ENCODE measurements at regions not wholly inside any gene's neighbourhood (a gene's known extent, or its start where the extent isn't known, plus 50 kb on each side); places are given as distances from the start of the nearest gene placed in this dataset.
"Not testable (repeated sequence)": the region's sequence is repeated elsewhere in the genome, so short reads cannot be mapped to it uniquely, and the experiment has no call there.

GRCh38 chr2:126989064-126989463 lies 90.4 kb downstream of the TEX51 start:
- DNase-seq; in situ Hi-C loops (cut with MboI; ENCODE audit: low pct_unique_long_range_greater_than_20kb, low sequenced_read_pairs): not testable (repeated sequence)

DNA sequence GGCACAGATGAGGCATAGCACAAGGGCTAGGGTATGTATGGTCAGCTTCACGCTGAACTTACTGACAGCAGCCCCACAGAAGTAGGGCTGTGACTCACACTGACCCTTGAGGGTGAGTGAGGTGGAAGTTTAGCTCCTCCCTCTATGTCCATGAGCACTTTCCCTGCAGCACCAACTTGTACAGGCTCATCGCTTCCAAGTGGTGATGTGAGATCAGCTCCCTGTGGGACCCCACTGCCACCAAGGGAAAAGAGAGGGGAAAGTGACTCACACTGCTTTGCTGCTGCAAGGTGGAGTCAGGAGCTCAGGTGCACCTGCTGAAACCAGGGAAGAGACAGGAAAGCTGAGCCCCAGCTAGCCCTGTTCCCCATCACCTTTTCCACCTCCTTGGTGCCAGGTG lies 91.5 kb downstream of the TEX51 start:
- no peak for DNase-seq
- in situ Hi-C loops (cut with MboI; ENCODE audit: low pct_unique_long_range_greater_than_20kb, low sequenced_read_pairs) = no loop called here

DNA sequence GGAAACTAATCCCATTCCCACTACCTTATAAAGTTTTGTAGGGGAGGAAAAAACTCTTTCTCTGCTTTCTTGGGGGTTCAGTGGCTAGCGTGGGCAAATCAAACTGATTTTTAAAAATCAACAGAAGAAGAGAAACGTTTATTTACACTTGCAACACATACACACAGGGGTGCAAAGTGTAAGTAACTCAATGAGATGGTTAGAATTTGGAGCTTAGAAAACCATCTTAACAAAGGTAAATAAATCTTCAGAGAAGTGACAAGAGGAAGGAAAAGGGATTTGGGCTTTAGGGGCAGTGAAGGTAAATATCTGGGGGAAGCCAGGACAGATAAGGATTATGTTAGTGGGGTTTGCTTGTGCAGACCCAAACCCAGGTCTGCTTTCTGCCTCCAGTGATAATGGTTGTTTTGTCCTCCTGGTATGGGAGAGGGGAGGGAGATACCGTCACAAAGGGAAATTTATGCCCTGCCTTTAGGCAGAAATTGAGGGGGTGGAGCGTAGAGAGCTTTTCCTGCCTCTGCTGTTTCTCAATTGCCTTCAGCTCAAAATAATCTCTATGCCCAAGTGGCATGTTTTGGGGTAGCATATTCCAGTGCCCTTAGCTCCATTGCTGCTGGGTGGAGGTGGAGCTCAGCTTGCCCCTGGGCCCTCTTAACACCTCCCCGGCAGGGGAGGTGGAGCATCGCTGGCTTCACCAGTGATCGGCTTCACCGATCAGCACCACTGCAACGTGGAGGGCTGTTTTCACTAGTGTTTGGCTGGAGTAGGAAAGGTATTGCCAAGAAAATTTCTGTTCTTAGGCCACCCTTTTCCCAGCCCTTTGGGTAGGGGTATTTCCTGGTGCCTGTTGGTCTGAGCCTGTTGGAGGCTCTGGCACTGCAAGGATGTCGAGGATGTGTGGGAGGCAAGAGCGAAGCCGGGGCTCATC lies 92.2 kb downstream of the TEX51 start:
- DNase-seq = no peak
- in situ Hi-C loops (cut with MboI; ENCODE audit: low pct_unique_long_range_greater_than_20kb, low sequenced_read_pairs) = no loop called here

GRCh38 chr2:126994340-126994777 lies 95.7 kb downstream of the TEX51 start:
- in situ Hi-C loops (cut with MboI; ENCODE audit: low pct_unique_long_range_greater_than_20kb, low sequenced_read_pairs) = no loop called here
- DNase-seq = peak; percentile 11

DNA sequence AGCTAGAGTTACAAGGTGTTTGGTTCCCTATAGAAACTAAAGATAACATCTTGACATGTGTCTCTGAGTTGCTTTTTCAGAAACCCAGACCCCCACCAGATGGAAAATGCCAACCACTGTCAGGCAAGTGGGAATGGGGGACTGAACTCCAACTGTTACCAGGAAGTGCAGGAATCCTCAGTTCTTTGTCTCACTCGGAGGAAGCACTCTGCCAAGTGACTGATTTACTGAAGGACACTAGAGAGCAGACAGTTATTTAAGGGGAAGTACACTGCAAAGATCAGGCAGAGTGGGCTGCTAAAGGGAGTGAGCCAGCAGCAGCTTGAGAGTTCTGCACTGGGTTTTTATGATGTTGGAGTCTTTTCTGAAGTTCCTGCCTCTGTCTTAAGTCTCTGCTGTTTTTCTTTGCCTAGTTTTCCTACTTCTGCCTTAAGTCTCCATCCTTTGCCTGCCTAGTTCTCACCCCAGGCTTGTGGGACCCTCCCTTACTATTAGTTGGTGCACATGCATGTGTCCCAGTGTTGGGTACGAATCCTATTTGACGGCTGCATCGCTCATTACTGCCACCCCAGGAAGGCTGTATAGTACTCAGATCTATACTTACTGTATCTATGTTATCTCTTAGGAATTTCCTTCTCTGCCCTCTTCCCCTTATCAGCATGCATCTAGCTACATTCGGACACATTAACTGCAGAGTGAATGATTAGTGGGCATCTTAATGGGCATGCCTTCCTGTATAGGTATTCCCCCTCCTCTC lies 97.1 kb downstream of the TEX51 start:
- peak; percentile 40 for DNase-seq
- in situ Hi-C loops (cut with MboI; ENCODE audit: low pct_unique_long_range_greater_than_20kb, low sequenced_read_pairs) = no loop called here

DNA sequence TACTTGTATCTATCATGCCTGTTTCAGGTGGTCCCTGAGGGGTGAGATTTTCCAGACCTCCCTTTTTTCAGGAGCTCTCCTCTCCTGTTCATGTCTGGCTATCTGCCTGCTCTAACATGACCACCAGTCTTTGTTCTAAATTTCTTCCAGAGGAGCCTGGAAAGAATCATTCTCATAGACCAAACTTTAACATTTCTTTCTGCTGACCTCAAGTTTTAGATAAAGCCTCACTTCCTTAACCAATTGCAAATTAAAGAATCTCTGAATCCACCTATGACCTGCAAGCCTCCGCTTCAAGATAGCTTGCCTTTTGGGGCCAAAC lies 97.6 kb downstream of the TEX51 start:
- in situ Hi-C loops (cut with MboI; ENCODE audit: low pct_unique_long_range_greater_than_20kb, low sequenced_read_pairs) = no loop called here
- no peak for DNase-seq
